Skeletal muscle satellite cell (primary cell): ENCODE measurements at regions not wholly inside any gene's neighbourhood (a gene's known extent, or its start where the extent isn't known, plus 50 kb on each side); places are given as distances from the start of the nearest gene placed in this dataset.
"Not testable (repeated sequence)": the region's sequence is repeated elsewhere in the genome, so short reads cannot be mapped to it uniquely, and the experiment has no call there.

Experiments used
- H3K27me3 ChIP-seq: 2 replicates; pipeline ENCODE4 v1.7.0; 2013; ENCODE audit warnings: low read length; ENCODE audit not compliant: control insufficient read depth, insufficient read depth
- H3K36me3 ChIP-seq: 2 replicates; pipeline ENCODE4 v1.7.0; 2013; ENCODE audit warnings: mild to moderate bottlenecking, control low read depth, low read length; ENCODE audit not compliant: insufficient read depth
- H3K4me1 ChIP-seq: 2 replicates; pipeline ENCODE4 v1.7.0; 2013; ENCODE audit warnings: low read length; ENCODE audit not compliant: control insufficient read depth, insufficient read depth
- H3K4me2 ChIP-seq: 2 replicates; pipeline ENCODE4 v1.7.0; 2013; ENCODE audit warnings: mild to moderate bottlenecking, low read length
- H3K4me3 ChIP-seq: 2 replicates; pipeline ENCODE4 v1.7.0; 2013; ENCODE audit warnings: low read length
- H3K9ac ChIP-seq: 2 replicates; pipeline ENCODE4 v1.7.0; 2013; ENCODE audit warnings: mild to moderate bottlenecking, low read depth, low read length, moderate library complexity
- H3K9me3 ChIP-seq: replicated peaks from 2 replicates; pipeline ENCODE4 v1.7.0; 2013; ENCODE audit warnings: mild to moderate bottlenecking, control low read depth, low read length

GRCh38 chr10:36764823-36765222 is 360.6 kb upstream of the ANKRD30A start:
- Histone ChIP-seq H3K4me3 (no peak overlapping the region), H3K4me1 (peaks cover 15% of the 10 kb centered on the region), H3K9me3 (no peaks in the 10 kb centered on the region), H3K27me3 (no peaks in the 10 kb centered on the region), H3K9ac (no peak overlapping the region), H3K36me3 (no peaks in the 10 kb centered on the region), H3K4me2 (no peak overlapping the region)

GRCh38 chr10:36761121-36761520 is 364.3 kb upstream of the ANKRD30A start:
- Histone ChIP-seq H3K9me3 (no peaks in the 10 kb centered on the region), H3K4me1 (peaks cover 21% of the 10 kb centered on the region), H3K9ac (no peak overlapping the region), H3K4me3 (no peak overlapping the region), H3K27me3 (no peaks in the 10 kb centered on the region), H3K4me2 (no peak overlapping the region), H3K36me3 (no peaks in the 10 kb centered on the region)

GRCh38 chr10:36759141-36759805 is 366.1 kb upstream of the ANKRD30A start:
- H3K4me1 ChIP-seq = peaks cover 14% of the 10 kb centered on the region
- no peaks in the 10 kb centered on the region for H3K27me3 ChIP-seq
- H3K36me3 ChIP-seq = no peaks in the 10 kb centered on the region
- H3K4me3 ChIP-seq = no peak overlapping the region
- peak overlapping the region; percentile 53 for H3K4me2 ChIP-seq
- H3K9ac ChIP-seq = peak overlapping the region; percentile 24
- H3K9me3 ChIP-seq = no peaks in the 10 kb centered on the region

GRCh38 chr10:36748128-36748871 is 377.1 kb upstream of the ANKRD30A start:
- no peaks in the 10 kb centered on the region for H3K36me3 ChIP-seq
- no peaks in the 10 kb centered on the region for H3K27me3 ChIP-seq

GRCh38 chr10:36739884-36740445 is 385.4 kb upstream of the ANKRD30A start:
- Histone ChIP-seq H3K9me3 (no peaks in the 10 kb centered on the region), H3K36me3 (no peaks in the 10 kb centered on the region), H3K27me3 (no peaks in the 10 kb centered on the region), H3K4me1 (peaks cover 2% of the 10 kb centered on the region), H3K4me2 (no peak overlapping the region), H3K4me3 (no peak overlapping the region), H3K9ac (no peak overlapping the region)

More at GRCh38 chr10:36748128-36748871, 377.1 kb upstream of the ANKRD30A start:
- Histone ChIP-seq H3K4me3 (no peak overlapping the region), H3K4me1 (peaks cover 2% of the 10 kb centered on the region), H3K9me3 (no peaks in the 10 kb centered on the region), H3K9ac (no peak overlapping the region), H3K4me2 (no peak overlapping the region)

GRCh38 chr10:36738738-36739431 is 386.5 kb upstream of the ANKRD30A start:
- Histone ChIP-seq H3K36me3 (no peaks in the 10 kb centered on the region), H3K27me3 (no peaks in the 10 kb centered on the region), H3K4me2 (no peak overlapping the region), H3K4me3 (no peak overlapping the region), H3K9ac (no peak overlapping the region), H3K9me3 (no peaks in the 10 kb centered on the region), H3K4me1 (peaks cover 2% of the 10 kb centered on the region)

GRCh38 chr10:36736311-36736710 is 389.1 kb upstream of the ANKRD30A start:
- Histone ChIP-seq H3K36me3 (no peaks in the 10 kb centered on the region), H3K27me3 (no peaks in the 10 kb centered on the region), H3K4me1 (no peaks in the 10 kb centered on the region), H3K4me2 (no peak overlapping the region), H3K9ac (no peak overlapping the region), H3K9me3 (no peaks in the 10 kb centered on the region), H3K4me3 (no peak overlapping the region)

- H3K4me2 ChIP-seq, H3K9ac ChIP-seq, H3K27me3 ChIP-seq, H3K4me1 ChIP-seq, H3K9me3 ChIP-seq, H3K4me3 ChIP-seq, H3K36me3 ChIP-seq: not testable (repeated sequence)
These were observed 390.8 kb upstream of the ANKRD30A start for GRCh38 chr10:36734590-36734989.

- Histone ChIP-seq H3K4me1 (peaks cover 10% of the 10 kb centered on the region), H3K4me2 (no peak overlapping the region), H3K9ac (no peak overlapping the region), H3K36me3 (no peaks in the 10 kb centered on the region), H3K9me3 (no peaks in the 10 kb centered on the region), H3K4me3 (no peak overlapping the region), H3K27me3 (no peaks in the 10 kb centered on the region)
These were observed 395.1 kb upstream of the ANKRD30A start for GRCh38 chr10:36730316-36730715.

GRCh38 chr10:36728626-36729025 is 396.8 kb upstream of the ANKRD30A start:
- H3K4me3 ChIP-seq = no peak overlapping the region
- H3K36me3 ChIP-seq = no peaks in the 10 kb centered on the region
- H3K9me3 ChIP-seq = no peaks in the 10 kb centered on the region
- H3K9ac ChIP-seq = no peak overlapping the region
- H3K27me3 ChIP-seq = no peaks in the 10 kb centered on the region
- H3K4me2 ChIP-seq = no peak overlapping the region
- H3K4me1 ChIP-seq = peaks cover 20% of the 10 kb centered on the region
